NCI-H1930 (cell line): ENCODE measurements at regions not wholly inside any gene's neighbourhood (a gene's known extent, or its start where the extent isn't known, plus 50 kb on each side); places are given as distances from the start of the nearest gene placed in this dataset.

Source experiments
- DNase-seq, 2 experiments: peaks; one replicate each; lab custom pipeline; 2025; lab: John Stamatoyannopoulos, UW

DNA sequence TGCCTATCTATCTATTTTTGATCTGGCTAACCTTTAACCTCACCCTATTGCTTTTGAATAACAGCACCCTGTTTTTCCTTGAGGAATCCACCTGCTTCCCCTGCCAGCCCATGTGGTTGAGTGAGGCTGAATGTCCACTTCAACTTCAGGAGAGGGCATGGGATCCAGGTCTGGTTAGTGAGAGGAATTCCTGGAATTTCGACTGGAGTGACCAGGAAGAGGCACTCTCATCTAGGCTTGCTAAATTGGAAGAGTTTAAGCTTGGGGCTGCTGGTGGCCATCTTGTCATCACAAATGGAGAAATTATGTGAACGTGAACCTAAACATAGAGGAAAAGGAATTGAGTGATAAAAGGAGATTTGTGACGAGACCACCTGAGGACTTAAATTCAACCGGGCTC is 322.1 kb downstream of the OSTF1 start:
- no peak for DNase-seq

DNA sequence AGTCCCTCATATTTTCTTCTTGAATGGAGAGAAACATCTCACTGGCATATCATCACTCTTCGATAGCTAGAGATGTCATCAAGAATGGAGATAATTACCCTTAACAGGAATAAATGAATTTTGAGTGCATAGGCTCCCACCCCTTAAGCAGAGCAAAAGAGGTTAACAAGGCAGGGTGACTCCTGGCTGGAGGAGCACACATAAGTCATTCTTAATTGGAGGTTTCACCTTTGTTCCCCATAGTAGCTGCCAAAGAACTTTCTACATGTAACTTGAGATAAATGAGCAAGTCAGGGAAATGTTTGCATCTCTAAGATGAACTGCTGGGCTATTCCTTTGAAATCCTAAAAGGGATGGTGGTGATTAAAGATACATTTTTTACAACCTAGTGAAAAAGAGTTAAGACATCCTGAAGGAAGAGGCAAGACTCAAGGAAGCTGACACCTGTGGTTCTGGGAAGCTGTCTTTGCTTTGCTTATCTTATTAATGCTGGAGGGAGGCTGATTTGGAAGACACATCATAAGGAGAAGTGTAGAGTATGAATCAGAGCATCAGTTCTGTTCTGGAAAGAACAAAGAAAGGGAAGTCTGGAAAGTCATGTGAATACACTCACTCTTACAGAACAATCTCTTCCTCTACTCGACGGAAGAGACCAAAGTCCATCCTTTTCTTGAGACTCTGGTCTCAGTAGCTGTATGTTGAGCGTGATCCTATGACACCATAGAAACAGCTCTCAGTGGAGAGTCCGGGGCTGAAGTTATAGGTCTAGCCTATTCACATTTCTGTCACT is 326.3 kb downstream of the OSTF1 start:
- DNase-seq = no peak

DNA sequence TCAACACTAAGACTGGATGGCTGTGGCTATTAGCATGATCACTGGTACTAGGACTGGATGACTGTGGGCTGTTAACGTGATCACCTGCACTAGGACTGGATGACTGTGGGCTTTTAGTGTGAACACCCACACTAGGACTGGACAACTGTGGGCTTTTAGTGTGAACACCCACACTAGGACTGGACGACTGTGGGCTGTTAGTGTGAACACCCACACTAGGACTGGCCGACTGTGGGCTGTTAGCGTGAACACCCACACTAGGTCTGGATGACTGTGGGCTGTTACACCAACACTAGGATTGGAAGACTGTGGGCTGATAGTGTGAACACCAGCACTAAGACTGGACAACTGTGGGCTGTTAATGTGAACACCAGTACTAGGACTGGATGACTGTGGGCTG is 329.2 kb downstream of the OSTF1 start:
- no peak for DNase-seq

DNA sequence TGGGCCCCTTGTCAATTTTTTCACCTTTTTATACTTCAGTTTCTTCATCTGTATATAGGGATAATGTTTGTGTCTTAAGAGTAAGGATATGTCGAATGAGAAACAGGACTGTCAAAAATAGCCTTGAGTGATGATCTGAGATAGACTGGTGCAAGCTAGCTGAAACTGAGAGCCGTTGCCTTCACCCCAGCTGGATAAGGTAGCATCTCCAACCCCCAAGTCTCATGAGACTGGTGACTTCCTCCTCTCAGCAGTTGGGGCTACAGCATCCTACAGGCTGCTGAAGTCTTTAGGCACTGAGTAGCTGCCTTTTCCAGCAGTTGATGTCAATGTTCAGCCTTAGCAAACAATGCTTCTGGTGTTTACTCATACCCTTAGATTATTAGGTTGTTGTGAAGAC is 330.2 kb downstream of the OSTF1 start:
- no peak for DNase-seq

DNA sequence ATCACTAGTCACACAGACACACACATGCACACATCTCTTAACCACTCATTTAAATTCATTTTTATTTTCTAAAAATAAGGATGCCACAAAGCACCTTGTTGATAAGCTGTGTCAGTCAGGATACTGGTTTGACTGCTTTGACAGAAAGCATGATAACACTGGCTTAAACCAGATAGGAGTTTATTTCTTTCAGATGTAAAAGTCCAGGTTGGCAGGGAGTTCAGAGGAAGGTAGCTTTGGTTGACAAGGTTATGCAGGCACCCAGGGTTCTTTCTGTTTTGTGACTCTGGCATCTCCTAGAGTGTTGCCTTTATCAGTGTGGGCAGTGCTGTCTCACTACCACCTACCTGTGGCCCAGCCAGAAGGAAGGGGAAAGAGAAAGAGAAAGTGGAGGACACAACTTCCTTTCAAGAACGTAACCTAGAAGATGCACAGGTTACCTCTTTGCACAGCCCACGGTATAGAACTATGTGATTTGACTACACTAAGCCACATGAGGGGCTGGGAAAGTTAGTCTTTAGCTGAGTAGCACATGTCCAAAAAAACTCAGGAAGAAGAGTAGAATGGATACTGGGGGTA is 334.7 kb downstream of the OSTF1 start:
- no peak for DNase-seq

DNA sequence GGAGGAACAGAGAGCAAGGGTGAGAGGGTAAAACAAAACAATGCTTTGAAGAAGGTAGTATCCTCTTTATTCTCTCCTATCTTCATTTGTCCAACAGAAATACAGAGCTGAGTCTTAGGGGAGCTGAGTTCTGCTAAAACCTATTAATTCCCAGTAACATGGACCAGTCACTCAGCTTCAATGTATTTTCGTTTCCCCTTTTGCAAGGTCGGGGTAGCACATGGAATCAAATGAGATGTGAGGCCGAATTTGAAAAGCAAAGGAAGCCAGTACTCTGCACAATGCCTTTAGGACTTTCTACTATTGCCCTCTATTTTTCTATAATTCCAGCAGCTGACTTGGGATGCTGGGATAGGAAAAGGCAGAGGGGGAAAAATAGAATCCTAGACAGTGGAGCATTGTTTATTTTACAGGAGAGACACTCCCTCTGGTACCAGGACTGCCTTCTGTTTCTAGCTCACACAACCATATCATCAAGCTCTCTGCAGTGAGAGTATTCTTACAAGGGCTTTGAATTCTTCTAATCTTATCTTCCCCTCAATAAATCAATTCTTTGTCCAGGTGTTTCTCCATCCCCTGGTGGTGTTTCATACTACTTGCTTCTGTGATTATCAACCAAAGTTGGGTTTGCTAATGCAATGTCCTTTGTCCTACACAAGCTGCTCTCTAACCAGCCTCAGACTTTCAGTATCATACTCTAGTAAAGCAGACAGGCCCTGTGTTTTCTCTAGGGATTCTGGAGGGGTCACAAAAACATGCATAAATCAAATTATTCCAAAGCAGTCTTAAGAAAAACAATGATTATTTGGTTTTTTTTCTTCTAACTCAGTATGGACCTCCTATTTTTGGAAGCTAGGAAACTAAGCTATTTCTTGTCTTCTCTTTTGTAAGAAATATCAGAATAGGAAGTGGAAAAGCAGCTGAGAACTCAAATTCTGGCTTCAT is 341.5 kb downstream of the OSTF1 start:
- DNase-seq = no peak

DNA sequence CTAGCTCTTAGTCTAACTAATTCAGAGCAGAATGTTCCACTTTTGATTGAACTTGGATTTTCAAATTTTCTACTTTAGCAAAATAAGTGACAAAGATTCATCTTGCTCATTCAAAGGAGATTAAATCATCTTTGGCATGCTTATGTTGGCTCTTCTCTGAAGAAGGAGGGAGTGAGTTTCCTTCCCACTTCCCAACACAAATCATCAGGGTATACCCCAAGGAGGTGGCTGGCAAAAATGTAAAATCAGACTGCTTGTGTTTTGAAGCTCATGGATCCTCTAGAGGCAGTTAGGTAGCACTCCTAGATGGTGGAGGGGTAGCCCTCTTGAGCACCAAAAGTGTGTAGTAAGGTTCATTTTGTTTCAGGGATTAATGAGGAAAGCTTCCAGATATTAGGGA is 343.1 kb downstream of the OSTF1 start:
- no peak for DNase-seq

DNA sequence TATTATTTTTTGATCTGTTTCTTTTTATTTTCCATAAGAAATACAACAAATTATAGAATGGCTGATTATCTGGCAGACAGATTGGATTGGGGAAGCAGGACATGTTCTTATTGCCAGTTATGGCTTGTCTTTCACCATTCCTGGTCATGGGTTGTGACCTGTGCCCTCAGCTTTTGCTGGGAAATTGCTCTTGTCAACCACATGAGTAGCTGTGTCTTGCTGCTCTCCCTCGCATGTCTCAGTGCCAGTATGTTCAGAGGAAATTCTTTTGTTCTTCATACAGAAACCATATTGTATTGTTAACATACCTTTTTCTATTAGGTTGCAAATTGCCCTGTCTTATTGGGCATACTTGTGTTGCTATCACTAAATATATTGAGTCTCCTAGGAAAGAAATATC is 344.1 kb downstream of the OSTF1 start:
- no peak for DNase-seq

DNA sequence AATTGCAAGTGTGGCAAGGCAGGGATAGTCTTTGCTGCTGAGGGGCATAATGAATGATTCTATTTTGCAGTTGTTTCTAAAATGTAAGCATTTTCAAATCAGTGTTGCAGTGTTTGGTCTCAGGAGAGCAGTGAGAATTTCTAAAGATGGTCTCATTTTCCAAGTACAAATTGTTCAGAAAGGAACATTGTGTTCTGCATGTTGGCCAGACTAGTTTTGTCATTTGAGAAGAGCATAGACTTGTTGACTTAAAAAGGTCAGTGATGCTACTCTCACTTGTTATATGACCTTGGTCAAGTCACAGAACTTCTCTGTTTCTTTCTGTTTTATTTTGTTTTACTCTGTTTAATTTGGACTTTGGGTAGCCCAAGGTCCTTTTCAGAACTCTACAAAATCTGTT is 344.6 kb downstream of the OSTF1 start:
- no peak for DNase-seq

DNA sequence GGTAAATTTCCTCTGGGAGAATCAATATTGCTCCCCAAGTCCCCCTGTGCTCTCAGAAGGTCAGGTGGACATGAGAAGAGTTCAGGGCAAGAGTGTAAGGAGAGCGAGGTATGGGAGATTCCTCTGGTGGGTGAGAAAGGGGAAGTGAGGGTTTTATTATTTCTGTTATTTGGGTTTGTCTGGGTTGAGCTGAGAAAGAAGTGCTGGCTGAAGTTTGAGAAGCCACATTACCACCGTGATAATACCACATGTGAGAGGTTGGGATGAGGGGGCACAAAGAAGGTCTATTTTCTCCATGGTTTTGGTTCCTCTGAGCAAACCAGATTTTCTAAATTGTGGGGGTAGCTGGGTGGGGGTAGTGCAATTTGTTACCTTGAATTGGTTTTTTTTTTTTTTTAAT is 350.4 kb downstream of the OSTF1 start:
- no peak for DNase-seq

DNA sequence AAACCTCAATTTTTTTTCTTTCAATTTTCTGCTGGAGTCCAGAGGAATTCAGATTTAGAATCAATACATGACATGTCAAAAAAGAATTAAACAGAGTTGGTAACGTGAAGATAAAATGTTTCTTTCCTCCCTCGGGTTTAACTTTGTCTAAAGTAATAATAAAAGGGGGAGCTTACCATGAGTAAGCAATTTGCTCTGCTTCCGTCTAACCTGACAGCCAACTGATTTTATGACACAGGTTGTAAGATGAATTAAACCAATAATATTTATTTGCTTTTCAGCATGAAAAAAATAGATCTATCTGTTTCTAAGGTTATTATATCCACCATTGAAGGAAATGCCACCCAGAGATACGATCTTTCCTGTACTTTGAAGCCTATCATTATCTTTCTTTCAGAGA is 352.6 kb downstream of the OSTF1 start:
- no peak for DNase-seq

DNA sequence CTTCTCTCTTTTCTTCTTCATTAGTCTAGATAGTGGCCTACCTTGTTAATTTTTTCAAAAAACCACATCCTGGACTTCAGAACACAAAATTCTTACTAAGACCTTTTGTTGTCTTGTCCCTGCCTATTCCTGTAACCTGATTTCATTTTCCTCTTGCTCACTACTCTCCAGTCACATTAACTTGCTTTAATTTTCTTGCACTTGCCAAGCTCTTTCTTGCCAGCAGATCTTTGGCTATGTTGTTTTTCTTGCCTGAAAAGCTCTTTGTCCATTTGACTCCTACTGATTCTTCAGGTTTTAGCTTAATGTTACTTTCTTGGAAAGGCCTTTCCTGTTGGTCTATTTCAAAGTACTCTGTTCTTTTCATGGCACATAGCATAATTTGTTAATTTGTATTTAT is 356.8 kb downstream of the OSTF1 start:
- no peak for DNase-seq

DNA sequence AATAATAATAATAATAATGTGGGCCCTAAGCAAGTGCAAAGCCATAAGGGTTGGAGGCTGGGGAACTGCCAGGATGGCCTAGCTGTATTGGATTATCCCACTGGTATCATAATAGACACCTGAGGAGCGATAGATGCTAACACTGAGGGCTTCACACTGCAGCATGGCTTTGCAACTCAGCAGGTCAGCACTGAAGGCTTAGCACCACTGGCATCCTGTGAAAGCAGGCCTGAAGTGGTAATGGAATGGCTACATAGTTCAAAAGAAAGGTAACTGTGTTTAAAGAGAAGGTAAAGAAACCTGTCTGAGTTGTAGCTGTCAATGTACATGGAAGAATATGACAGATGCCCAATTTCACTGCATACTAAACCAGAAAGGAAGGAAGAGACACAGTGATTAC is 359.0 kb downstream of the OSTF1 start:
- no peak for DNase-seq

DNA sequence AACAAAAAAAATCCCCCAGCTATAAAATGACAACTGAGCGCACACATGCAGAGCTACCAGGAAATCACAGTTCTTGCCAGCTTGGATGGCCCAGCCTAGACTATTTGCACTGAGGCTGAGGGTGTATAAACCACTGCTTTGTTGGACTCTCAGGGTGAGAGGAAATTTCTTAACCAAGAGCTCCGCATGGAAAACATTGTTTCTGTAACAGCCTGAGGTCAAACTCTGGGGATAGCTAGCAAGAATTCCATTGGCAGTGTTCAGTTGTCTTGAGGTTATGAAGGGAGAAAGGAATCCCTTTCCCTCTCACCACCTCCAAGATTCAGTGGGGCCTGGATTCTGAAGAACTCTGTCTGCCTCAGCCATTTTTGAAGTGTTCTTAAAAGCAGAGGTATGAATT is 360.0 kb downstream of the OSTF1 start:
- DNase-seq = no peak

DNA sequence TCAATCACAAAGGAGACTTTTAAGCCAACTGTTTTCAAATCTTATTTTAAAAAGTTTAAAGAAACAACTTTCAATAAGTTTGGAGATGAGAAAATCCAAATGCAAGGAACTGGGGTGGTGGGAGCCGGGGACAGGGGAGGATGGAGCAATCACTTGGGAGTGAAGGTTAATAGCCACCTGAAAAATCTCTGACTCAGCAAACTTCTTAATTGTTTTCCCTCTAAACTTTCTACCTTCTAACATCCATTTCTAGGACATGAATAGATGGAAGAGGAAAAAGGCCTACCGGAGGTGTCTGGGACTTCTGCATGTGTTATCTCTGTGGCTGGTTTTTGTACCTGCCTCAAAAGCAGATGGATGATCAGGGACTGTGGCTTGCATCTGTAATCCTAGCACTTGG is 360.6 kb downstream of the OSTF1 start:
- DNase-seq = no peak

DNA sequence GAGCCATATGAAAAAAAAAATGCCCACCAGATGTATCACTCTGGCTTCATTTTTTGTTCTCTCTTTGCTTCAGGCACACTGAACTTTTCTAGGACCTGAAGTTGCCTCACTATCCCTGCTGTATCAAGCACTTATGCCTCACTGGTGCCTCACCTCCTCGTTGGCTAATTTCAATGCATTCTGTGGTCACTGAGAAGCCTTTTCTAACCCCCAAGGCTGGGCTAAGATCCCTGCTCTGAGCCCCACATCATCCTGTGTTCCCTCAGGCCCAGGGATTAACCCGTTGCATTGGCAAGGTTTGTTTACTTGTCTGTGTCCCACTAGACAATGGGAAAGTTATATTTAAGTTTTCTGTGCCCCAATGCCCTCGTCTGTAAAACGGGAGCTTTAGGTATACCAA is 362.7 kb downstream of the OSTF1 start:
- DNase-seq = no peak

DNA sequence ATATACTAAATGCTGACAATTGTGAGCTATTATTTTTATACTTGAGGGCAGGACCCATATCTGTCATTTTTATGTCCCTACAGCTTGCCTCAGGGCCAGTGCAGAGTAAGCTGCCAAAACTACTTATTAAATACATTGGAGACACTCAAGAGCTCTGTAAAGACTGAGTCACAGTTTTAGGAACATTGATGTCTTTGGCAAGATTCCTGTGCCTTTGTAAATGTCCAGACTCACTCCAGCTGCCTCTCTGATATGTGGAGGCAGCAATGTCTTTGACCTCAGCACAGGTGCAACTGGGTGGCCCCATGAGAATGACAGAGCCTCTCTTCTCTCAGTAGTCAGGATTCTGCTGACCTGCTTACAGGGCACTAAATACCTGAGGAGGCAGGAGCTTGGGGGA is 363.2 kb downstream of the OSTF1 start:
- no peak for DNase-seq

DNA sequence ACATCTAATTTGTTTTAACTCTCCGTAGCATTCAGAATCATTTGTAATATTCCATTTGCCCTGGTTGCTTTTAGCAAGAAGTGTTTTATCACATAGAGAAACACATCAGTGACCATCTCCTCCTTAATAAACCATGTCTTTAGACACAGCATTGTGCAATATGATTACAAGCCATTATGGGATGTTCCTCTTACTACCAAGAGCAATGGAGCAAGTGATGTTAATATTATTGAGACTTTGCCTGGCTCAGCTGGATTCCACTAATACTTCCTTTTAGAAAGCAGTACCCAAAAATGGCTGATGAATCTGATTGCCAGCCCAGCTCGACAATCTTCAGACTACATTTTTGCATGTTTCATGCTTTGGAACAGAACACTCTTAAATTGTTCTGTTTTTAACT is 364.2 kb downstream of the OSTF1 start:
- no peak for DNase-seq

DNA sequence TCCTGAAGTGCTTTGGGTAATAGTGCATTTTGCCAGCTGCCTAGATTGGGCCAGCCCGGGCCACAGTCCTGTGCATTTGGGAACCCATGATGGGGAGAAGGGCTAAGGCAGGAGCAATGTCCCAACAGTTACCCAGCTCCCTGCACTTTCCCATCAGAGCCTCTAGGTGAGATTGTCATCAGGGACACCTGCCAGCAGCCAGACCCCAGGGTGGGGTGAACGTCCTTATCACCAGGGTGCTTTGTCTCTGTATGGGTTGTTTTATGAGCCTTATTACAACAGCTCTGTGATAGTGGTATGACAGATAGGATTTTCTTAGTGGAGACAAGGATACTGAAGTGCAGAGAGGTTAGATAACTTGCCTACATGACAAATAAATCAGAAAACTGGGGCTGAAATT is 365.7 kb downstream of the OSTF1 start:
- DNase-seq = no peak

DNA sequence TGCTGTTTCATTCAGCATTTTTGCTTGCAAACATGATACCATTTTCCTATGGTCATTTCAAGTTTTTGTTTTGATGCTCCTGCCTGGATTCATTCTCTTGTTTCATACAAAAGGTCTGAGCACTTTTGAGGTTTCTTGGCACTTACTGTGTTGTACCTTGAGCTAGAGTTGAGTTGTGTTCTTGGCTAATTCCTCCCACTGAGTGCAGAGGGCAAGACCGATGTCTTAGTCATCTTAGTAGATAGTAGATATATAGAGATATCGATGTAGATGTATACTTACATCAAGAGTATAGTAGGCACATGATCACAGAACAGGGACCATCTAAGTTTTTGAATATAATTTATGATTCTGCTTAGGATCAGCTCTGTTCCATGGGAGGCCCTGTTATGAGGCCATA is 366.6 kb downstream of the OSTF1 start:
- DNase-seq = no peak

DNA sequence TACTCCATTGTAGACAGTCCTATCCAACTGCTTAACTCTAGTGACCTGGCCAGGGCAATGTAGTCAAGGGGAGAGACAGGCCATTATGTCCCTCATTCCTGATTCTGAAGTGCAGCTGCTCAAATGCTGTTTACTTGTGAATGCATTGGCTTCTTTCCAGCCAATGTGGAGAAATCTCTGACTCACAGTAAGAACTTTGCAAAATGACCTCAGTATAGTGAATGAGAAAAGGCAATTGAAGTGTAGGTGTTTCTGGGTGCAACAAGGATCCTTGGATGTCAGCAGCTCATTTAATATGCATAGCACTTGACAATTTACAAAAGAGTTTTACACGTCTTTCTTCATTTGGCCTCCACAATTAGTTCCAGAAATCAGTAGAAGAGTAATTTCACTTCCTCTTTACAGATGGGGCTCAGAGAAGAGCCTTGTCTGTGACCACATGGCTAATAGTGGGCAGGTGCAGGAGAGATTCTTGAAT is 367.2 kb downstream of the OSTF1 start:
- DNase-seq = no peak

DNA sequence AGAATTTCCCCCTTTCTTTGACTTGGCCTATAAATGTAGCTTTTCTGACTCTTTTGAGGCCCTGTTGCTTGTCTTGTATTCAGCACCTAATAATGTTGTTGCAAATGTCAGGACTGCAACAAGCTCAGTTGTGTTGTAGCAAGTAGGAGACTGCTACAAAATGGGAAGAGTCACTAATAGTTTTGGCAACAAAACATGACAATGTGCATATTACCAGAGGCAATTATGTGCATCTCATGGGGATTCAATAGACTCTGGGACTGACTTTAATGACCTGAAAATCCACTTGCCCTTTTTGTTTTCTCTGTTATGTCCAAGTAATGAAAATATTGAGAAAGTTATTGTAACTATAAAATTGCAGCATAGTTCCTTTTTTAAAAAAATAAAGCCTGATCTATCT is 368.4 kb downstream of the OSTF1 start:
- DNase-seq = no peak

DNA sequence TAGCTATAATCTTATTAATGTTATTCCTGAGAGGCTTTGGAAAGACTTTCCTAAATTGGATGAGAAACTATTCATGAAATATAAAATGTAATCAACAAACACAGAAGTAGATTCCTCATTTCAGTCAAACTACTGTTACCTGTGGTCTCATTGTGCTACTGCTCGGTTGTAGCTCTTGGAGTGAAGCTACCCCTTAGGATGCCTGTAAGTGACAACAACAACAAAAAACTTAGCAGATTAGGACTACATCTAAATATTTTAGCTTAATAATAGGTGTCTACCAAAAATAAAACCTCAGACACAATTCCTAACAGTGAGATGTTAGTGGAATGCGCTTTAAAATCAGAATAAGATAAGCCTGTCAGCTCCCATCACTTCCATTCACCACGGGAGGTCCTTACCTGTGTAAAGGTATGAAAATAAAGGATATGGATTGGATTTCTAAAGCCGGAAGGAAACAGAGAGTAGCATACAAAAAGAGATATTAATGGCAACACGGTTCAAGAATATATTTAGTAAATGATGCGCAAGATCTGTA is 369.2 kb downstream of the OSTF1 start:
- no peak for DNase-seq
